HCT116 (cell line): ENCODE measurements at regions not wholly inside any gene's neighbourhood (a gene's known extent, or its start where the extent isn't known, plus 50 kb on each side); places are given as distances from the start of the nearest gene placed in this dataset.
"Not testable (repeated sequence)": the region's sequence is repeated elsewhere in the genome, so short reads cannot be mapped to it uniquely, and the experiment has no call there.

Source experiments
- ATAC-seq: fragments of 200-7000 bp; cut with Tn5 transposase; 2 replicates; pipeline ENCODE4 v1.9.1; 2020; ENCODE audit warnings: mild to moderate bottlenecking, moderate library complexity
- BruUV-seq: library from RNA; stranded (reverse); fragments of 400-500 nt; replicated peaks from 2 replicates; lab custom pipeline; 2021; lab: Mats Ljungman, UMichigan
- CTCF ChIA-PET: fragments of 300-600 bp; sonication (Branson Sonifier 250); formaldehyde crosslinking; loops from one replicate; lab custom pipeline; 2021; ENCODE audit warnings: antibody characterized with exemption; lab: Charles Lee
- POLR2A ChIA-PET: fragments of 300-600, 350-600 bp; sonication (Branson Sonifier 250); formaldehyde crosslinking; loops from one replicate; lab custom pipeline; 2021; ENCODE audit warnings: antibody characterized with exemption; lab: Charles Lee
- RAD21 ChIA-PET, 2 experiments: fragments of 300-600 bp; sonication (Branson Sonifier 250); formaldehyde crosslinking; loops; one replicate each; lab custom pipeline; 2023; ENCODE audit warnings: low total read pairs in 2 of 2; ENCODE audit not compliant: uncharacterized antibody in 2 of 2, unreplicated experiment in 2 of 2, low non-redundant PET in 1 of 2; lab: Charles Lee
- DNase-seq: peaks from one replicate; pipeline ENCODE4 v3.0.0-alpha.2; 2010; ENCODE audit warnings: low read depth, low spot score
- H2AFZ ChIP-seq: fragments of 200-600 bp; shearing (Covaris generic), sonication (generic); 2 replicates; pipeline ENCODE4 v1.6.1; 2017; ENCODE audit warnings: low read depth, mixed run types, mixed read lengths, antibody characterized with exemption, low read length; ENCODE audit not compliant: poor library complexity, severe bottlenecking
- H3K27ac ChIP-seq: 2 replicates; pipeline ENCODE4 v1.5.1; 2012; ENCODE audit warnings: low read depth, low read length
- H3K27me3 ChIP-seq: fragments of 200-600 bp; sonication (generic); 2 replicates; pipeline ENCODE4 v1.6.1; 2016; ENCODE audit warnings: mixed run types, low read length, mixed read lengths; ENCODE audit not compliant: insufficient read depth
- H3K36me3 ChIP-seq, 2 experiments: fragments of 200-500 bp in 1 of 2; fragments of 200-600 bp in 1 of 2; sonication (Bioruptor generic) in 1 of 2; sonication (generic) in 1 of 2; 2 replicates each; pipeline versions ENCODE4 v1.5.1 to v1.6.1; 2014 to 2016; ENCODE audit warnings: low read length in 2 of 2, inconsistent platforms in 1 of 2, mixed read lengths in 1 of 2, mixed run types in 1 of 2; ENCODE audit not compliant: insufficient read depth in 2 of 2, control insufficient read depth in 1 of 2
- H3K4me1 ChIP-seq, 2 experiments: fragments of 200-600 bp in 1 of 2; sonication (generic) in 1 of 2; 2 replicates each; pipeline versions ENCODE4 v1.5.1 to v1.6.1; 2012 to 2017; ENCODE audit warnings: low read length in 2 of 2, inconsistent platforms in 1 of 2, mild to moderate bottlenecking in 1 of 2, mixed read lengths in 1 of 2, mixed run types in 1 of 2, moderate library complexity in 1 of 2; ENCODE audit not compliant: insufficient read depth in 2 of 2, control insufficient read depth in 1 of 2
- H3K4me2 ChIP-seq: fragments of 200-600 bp; sonication (generic); 2 replicates; pipeline ENCODE4 v1.6.1; 2017; ENCODE audit warnings: mixed run types, low read length, mixed read lengths
- H3K4me3 ChIP-seq, 2 experiments: fragments of 200-600 bp in 1 of 2; sonication (generic) in 1 of 2; replicated peaks in 1 of 2; 2 replicates each; pipeline ENCODE4 v1.5.1; 2011 to 2016; ENCODE audit warnings: low read length in 2 of 2, control low read depth in 1 of 2, low read depth in 1 of 2, mild to moderate bottlenecking in 1 of 2, mixed read lengths in 1 of 2, mixed run types in 1 of 2
- H3K79me2 ChIP-seq: fragments of 200-600 bp; sonication (generic); 2 replicates; pipeline ENCODE4 v1.6.1; 2017; ENCODE audit warnings: mild to moderate bottlenecking, mixed run types, low read length, moderate library complexity, mixed read lengths; ENCODE audit not compliant: insufficient read depth
- H3K9ac ChIP-seq: fragments of 200-600 bp; sonication (generic); 2 replicates; pipeline ENCODE4 v1.6.1; 2016; ENCODE audit warnings: low read length, mixed read lengths
- H3K9me2 ChIP-seq: fragments of 200-600 bp; sonication (generic), shearing (Covaris generic); 2 replicates; pipeline ENCODE4 v1.6.1; 2017; ENCODE audit warnings: mixed run types, mild to moderate bottlenecking, moderate library complexity; ENCODE audit not compliant: insufficient read depth
- H3K9me3 ChIP-seq, 2 experiments: fragments of 200-500 bp in 1 of 2; fragments of 200-600 bp in 1 of 2; sonication (Bioruptor generic) in 1 of 2; sonication (generic) in 1 of 2; 2 replicates each; pipeline ENCODE4 v1.6.1; 2014 to 2017; ENCODE audit warnings: low read length in 2 of 2, mixed read lengths in 2 of 2, inconsistent platforms in 1 of 2, low read depth in 1 of 2, mild to moderate bottlenecking in 1 of 2, mixed run types in 1 of 2, moderate library complexity in 1 of 2; ENCODE audit not compliant: control insufficient read depth in 1 of 2, insufficient read depth in 1 of 2
- H4K20me1 ChIP-seq: fragments of 200-600 bp; sonication (generic), shearing (Covaris generic); 2 replicates; pipeline ENCODE4 v1.6.1; 2017; ENCODE audit warnings: mixed run types, mild to moderate bottlenecking, moderate library complexity; ENCODE audit not compliant: insufficient read depth
- ATF3 ChIP-seq: IDR thresholded peaks from 2 replicates; pipeline ENCODE4 v1.6.1; 2012
- CEBPB ChIP-seq: IDR thresholded peaks from 2 replicates; pipeline ENCODE4 v1.6.1; 2012; ENCODE audit warnings: low read depth
- MAX ChIP-seq: IDR thresholded peaks from 2 replicates; pipeline ENCODE4 v1.6.1; 2012
- SP1 ChIP-seq: IDR thresholded peaks from 2 replicates; pipeline ENCODE4 v1.6.1; 2012; ENCODE audit warnings: low read depth
- SRF ChIP-seq: IDR thresholded peaks from 2 replicates; pipeline ENCODE4 v1.6.1; 2012; ENCODE audit warnings: low read depth
- TCF7L2 ChIP-seq: IDR thresholded peaks from 2 replicates; pipeline ENCODE4 v1.7.0; 2011; ENCODE audit warnings: borderline replicate concordance, inconsistent platforms; ENCODE audit not compliant: insufficient read depth, insufficient read length; ENCODE audit errors: extremely low read depth
- intact Hi-C: fragments of 100-400 bp; cut with micrococcal nuclease; formaldehyde crosslinking; loops from 2 replicates; pipeline ENCODE4 v1.10.0; 2022

DNA sequence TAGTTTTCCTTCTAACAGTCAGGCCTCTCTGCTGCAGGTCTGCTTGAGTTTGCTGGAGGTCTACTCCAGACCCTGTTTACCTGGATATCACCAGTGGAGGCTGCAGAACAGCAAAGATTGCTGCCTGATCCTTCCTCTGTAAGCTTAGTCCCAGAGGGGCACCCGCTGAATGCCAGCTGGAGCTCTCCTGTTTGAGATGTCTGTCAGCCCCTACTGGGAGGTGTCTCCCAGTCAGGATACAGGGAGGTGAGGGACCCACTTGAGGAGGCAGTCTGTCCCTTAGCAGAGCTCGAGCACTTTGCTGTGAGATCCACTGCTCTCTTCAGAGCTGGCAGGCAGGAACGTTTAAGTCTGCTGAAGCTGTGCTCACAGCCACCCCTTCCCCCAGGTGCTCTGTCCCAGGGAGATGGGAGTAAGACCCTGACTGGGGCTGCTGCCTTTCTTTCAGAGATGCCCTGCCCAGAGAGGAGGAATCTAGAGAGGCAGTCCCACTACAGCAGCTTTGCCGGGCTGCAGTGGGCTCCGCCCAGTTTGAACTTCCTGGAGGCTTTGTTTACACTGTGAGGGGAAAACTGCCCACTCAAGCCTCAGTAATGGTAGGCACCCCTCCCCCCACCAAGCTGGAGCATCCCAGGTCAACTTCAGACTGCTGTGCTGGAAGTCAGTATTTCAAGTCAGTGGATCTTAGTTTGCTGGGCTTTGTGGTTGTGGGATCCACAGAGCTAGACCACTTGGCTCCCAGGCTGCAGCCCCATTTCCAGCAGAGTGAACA is 163.1 kb upstream of the WDFY3 start:
- H2AFZ ChIP-seq, H3K9me3 ChIP-seq, H3K9ac ChIP-seq, H3K4me2 ChIP-seq, H3K79me2 ChIP-seq, POLR2A ChIA-PET, ATAC-seq, RAD21 ChIA-PET, H4K20me1 ChIP-seq, H3K4me3 ChIP-seq, H3K4me1 ChIP-seq, H3K9me2 ChIP-seq, H3K27me3 ChIP-seq, DNase-seq, H3K36me3 ChIP-seq, H3K27ac ChIP-seq, BruUV-seq, intact Hi-C loops: not testable (repeated sequence)
- CTCF ChIA-PET = interaction anchor here (2.4 kb wide), 1 partner anchor 618 kb away, joined by 7 read pairs; no protein-coding TSS in a partner anchor

DNA sequence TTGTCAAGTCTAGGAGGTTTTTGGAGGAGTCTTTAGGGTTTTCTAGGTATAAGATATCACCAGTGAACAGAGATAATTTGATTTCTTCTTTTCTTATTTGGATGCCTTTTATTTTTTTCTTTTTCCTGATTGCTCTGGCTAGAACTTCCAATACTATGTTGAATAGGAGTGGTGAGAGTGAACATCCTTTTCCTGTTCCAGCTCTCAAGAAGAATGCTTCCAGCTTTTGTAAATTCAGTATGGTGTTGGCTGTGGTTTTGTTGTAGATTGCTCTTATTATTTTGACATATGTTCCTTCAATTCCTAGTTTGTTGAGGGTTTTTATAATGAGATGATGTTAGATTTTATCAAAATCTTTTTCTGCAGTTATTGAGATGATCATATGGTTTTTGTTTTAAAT is 165.6 kb upstream of the WDFY3 start:
- Histone ChIP-seq H3K4me3 (no peak overlapping the region), H3K9me2 (no peaks in the 10 kb centered on the region), H3K27ac (no peak overlapping the region), H3K36me3 (no peaks in the 10 kb centered on the region), H3K9me3 (no peaks in the 10 kb centered on the region), H2AFZ (no peak overlapping the region), H3K27me3 (no peaks in the 10 kb centered on the region), H3K4me1 (peaks cover 0 to 7% of the 10 kb centered on the region in 2 experiments; a peak in 3 of 4 replicates), H3K4me2 (no peak overlapping the region), H3K9ac (no peak overlapping the region), H3K79me2 (no peaks in the 10 kb centered on the region), H4K20me1 (no peaks in the 10 kb centered on the region)
- ChIA-PET CTCF (no interaction called here), RAD21 (no interaction called here), POLR2A (no interaction called here)
- DNase-seq (no peak), ATAC-seq (no peak)
- intact Hi-C loops = no loop called here
- no TSS peak for BruUV-seq
- TF ChIP-seq SRF = no peak

DNA sequence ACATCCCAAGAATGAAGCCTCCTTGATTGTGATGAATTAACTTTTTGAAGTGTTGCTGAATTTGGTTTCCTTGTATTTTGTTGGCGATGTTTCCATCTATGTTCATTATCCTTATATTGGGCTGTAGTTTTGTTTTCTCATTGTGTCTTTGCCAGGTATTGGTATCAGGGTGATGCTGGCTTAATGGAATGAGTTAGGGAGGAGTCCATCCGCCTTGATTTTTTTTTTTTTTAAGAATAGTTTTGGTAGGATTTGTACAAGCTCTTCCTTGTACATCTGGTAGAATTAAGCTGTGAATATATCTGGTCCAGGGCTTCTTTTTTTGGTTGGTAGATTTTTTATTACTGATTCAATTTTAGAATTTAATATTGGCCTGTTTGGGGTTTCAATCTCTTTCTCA is 166.1 kb upstream of the WDFY3 start:
- RAD21 ChIA-PET = no interaction called here
- no peak overlapping the region for H3K4me3 ChIP-seq
- no peak overlapping the region for H3K4me2 ChIP-seq
- H3K4me1 ChIP-seq = peaks cover 0 to 5% of the 10 kb centered on the region in 2 experiments; a peak in 3 of 4 replicates
- POLR2A ChIA-PET = no interaction called here
- no peak overlapping the region for H2AFZ ChIP-seq
- no peak for ATAC-seq
- no peak for TF ChIP-seq CEBPB
- TF ChIP-seq SP1 = no peak
- no peak for TF ChIP-seq ATF3
- TF ChIP-seq MAX = no peak
- no peak for TF ChIP-seq TCF7L2
- TF ChIP-seq, all 23 proteins: peak for 0
- H3K27me3 ChIP-seq = no peaks in the 10 kb centered on the region
- intact Hi-C loops = no loop called here
- CTCF ChIA-PET = no interaction called here
- H4K20me1 ChIP-seq = no peaks in the 10 kb centered on the region
- H3K79me2 ChIP-seq = no peaks in the 10 kb centered on the region
- H3K36me3 ChIP-seq = no peaks in the 10 kb centered on the region
- H3K27ac ChIP-seq = no peak overlapping the region
- DNase-seq = no peak
- no peaks in the 10 kb centered on the region for H3K9me2 ChIP-seq
- no peak overlapping the region for H3K9ac ChIP-seq
- no TSS peak for BruUV-seq
- H3K9me3 ChIP-seq = no peaks in the 10 kb centered on the region

GRCh38 chr4:85139749-85140148 is 173.3 kb upstream of the WDFY3 start:
- DNase-seq, H2AFZ ChIP-seq, H3K4me1 ChIP-seq, H3K27ac ChIP-seq, H3K9me2 ChIP-seq, H3K79me2 ChIP-seq, POLR2A ChIA-PET, RAD21 ChIA-PET, H3K4me2 ChIP-seq, H4K20me1 ChIP-seq, BruUV-seq, H3K36me3 ChIP-seq, H3K9ac ChIP-seq, H3K27me3 ChIP-seq, H3K4me3 ChIP-seq, ATAC-seq, intact Hi-C loops, H3K9me3 ChIP-seq: not testable (repeated sequence)
- CTCF ChIA-PET = interaction anchor here (1.2 kb wide), 1 partner anchor 12 kb away, joined by 3 read pairs; no protein-coding TSS in a partner anchor
